ENCODE measurements at regions not wholly inside any gene's neighbourhood (a gene's known extent, or its start where the extent isn't known, plus 50 kb on each side); places are given as distances from the start of the nearest gene placed in this dataset.

DNA sequence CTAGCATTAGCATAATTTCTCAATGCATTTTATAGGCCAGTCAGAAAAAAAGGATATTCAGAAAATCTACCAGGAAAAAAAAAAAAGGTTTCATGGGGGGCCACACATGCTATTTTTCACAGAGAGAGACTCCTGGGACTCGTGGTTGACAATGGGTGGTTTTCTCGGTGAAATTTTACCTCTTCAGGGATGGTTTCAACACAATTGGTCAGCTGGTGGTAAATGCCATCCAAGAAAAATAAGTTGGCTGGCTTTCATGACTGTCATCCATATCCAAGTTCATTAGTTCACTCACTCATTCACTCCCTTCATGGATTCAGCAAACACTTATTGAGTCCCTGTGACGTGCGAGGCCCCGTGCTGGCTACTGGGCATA, 217.3 kb downstream of the SHQ1 start:
- Mint-ChIP-seq H3K27ac (peak overlapping the region in 1 of 7 donors; percentile 18), H3K36me3 (no peaks in the 10 kb centered on the region), H3K4me1 (peaks cover 45% of the 10 kb centered on the region), H3K9me3 (peaks cover 0 to 2% (median 0%) of the 10 kb centered on the region in 7 donors), H3K4me3 (no peak overlapping the region), H3K27me3 (ENCODE audit: low read depth in 3 of 3) (peaks cover 0 to 4% (median 2%) of the 10 kb centered on the region in 3 donors)
- Histone ChIP-seq H2AFZ (ENCODE audit: insufficient read depth, low read depth, low read length, poor library complexity, severe bottlenecking) (no peak overlapping the region), H3K9ac (ENCODE audit: insufficient read depth, low read length, poor library complexity, severe bottlenecking) (no peak overlapping the region), H3K27ac (ENCODE audit: low read depth in 1 of 2, low read length in 2 of 2) (no peak overlapping the region), H3K4me1 (ENCODE audit: control insufficient read depth in 1 of 2, insufficient read depth in 2 of 2, low read length in 2 of 2) (peaks cover 45 to 51% of the 10 kb centered on the region in 2 donors), H3K4me3 (replicated peaks in 1 of 3; ENCODE audit: low read depth in 2 of 3, low read length in 3 of 3) (no peak overlapping the region), H3K36me3 (replicated peaks in 1 of 2; ENCODE audit: control insufficient read depth in 1 of 2, insufficient read depth in 2 of 2, low read length in 2 of 2) (no peaks in the 10 kb centered on the region), H3K4me2 (replicated peaks; ENCODE audit: extremely low read depth, low read length, poor library complexity, severe bottlenecking) (no peak overlapping the region), H4K20me1 (ENCODE audit: insufficient read depth, low read length) (no peaks in the 10 kb centered on the region), H3K27me3 (ENCODE audit: control insufficient read depth in 2 of 2, insufficient read depth in 2 of 2, low read length in 2 of 2) (no peaks in the 10 kb centered on the region), H3K9me3 (replicated peaks in 1 of 2; ENCODE audit: control insufficient read depth in 1 of 2, insufficient read depth in 1 of 2, low read length in 2 of 2) (no peaks in the 10 kb centered on the region), H3K79me2 (ENCODE audit: insufficient read depth, low read length) (no peaks in the 10 kb centered on the region)
- intact Hi-C loops (cut with micrococcal nuclease), result no loop called here
- TF ChIP-seq, protein P1, sequence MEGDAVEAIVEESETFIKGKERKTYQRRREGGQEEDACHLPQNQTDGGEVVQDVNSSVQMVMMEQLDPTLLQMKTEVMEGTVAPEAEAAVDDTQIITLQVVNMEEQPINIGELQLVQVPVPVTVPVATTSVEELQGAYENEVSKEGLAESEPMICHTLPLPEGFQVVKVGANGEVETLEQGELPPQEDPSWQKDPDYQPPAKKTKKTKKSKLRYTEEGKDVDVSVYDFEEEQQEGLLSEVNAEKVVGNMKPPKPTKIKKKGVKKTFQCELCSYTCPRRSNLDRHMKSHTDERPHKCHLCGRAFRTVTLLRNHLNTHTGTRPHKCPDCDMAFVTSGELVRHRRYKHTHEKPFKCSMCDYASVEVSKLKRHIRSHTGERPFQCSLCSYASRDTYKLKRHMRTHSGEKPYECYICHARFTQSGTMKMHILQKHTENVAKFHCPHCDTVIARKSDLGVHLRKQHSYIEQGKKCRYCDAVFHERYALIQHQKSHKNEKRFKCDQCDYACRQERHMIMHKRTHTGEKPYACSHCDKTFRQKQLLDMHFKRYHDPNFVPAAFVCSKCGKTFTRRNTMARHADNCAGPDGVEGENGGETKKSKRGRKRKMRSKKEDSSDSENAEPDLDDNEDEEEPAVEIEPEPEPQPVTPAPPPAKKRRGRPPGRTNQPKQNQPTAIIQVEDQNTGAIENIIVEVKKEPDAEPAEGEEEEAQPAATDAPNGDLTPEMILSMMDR (IDR thresholded peaks at IDR 0.05), result no peak
- 96% methylated on average over 3 of the region's 5 CpGs for WGBS (ENCODE audit: insufficient coverage)
- no peak for DNase-seq

DNA sequence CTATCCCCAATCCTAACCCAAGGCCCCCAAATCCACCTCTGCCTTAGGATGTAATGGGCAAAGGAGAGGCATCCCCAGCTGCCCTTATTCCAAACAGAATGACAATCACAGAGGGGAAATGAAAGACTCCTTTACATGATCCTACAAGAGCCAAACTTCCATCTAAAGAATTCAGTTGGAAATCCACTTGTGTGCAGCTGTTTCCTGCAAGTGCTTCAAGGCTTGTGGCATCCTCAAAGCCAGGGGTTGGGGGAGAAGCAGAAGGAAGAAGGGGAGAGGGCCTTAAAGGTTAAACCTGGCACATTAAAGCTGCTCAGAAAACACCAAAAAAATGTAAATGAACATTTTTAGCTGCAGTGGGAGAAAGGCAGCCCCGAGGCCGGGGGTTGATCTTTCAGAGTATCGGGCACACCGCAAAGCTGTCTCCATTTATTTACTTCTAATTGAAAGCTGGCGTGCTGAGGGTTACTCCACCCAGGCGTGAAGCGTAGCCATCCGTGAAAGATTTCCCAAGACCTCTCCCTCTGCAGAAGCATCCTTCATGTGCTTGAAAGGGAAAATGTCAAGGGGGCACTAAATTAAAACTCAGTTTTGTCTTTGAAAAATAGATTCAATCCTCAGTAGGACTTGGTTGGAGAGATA, 217.8 kb downstream of the SHQ1 start:
- Histone ChIP-seq H3K79me2 (ENCODE audit: insufficient read depth, low read length) (no peaks in the 10 kb centered on the region), H3K27me3 (ENCODE audit: control insufficient read depth in 2 of 2, insufficient read depth in 2 of 2, low read length in 2 of 2) (no peaks in the 10 kb centered on the region), H2AFZ (ENCODE audit: insufficient read depth, low read depth, low read length, poor library complexity, severe bottlenecking) (no peak overlapping the region), H3K4me3 (replicated peaks in 1 of 3; ENCODE audit: low read depth in 2 of 3, low read length in 3 of 3) (no peak overlapping the region), H3K9ac (ENCODE audit: insufficient read depth, low read length, poor library complexity, severe bottlenecking) (no peak overlapping the region), H4K20me1 (ENCODE audit: insufficient read depth, low read length) (no peaks in the 10 kb centered on the region), H3K9me3 (replicated peaks in 1 of 2; ENCODE audit: control insufficient read depth in 1 of 2, insufficient read depth in 1 of 2, low read length in 2 of 2) (no peaks in the 10 kb centered on the region), H3K27ac (ENCODE audit: low read depth in 1 of 2, low read length in 2 of 2) (peak overlapping the region in 1 of 2 donors; percentile 81), H3K4me2 (replicated peaks; ENCODE audit: extremely low read depth, low read length, poor library complexity, severe bottlenecking) (no peak overlapping the region), H3K36me3 (replicated peaks in 1 of 2; ENCODE audit: control insufficient read depth in 1 of 2, insufficient read depth in 2 of 2, low read length in 2 of 2) (no peaks in the 10 kb centered on the region), H3K4me1 (ENCODE audit: control insufficient read depth in 1 of 2, insufficient read depth in 2 of 2, low read length in 2 of 2) (peaks cover 49 to 56% of the 10 kb centered on the region in 2 donors)
- H3K9me3 Mint-ChIP-seq, result peaks cover 0 to 2% (median 0%) of the 10 kb centered on the region in 7 donors
- no peaks in the 10 kb centered on the region for H3K36me3 Mint-ChIP-seq
- peak overlapping the region in 6 of 7 donors; percentile 78 to 96 (median 92) for H3K27ac Mint-ChIP-seq
- 57% methylated on average over 4 of the region's 8 CpGs for WGBS (ENCODE audit: insufficient coverage)
- DNase-seq, result no peak
- peaks cover 50% of the 10 kb centered on the region for H3K4me1 Mint-ChIP-seq
- no peak overlapping the region for H3K4me3 Mint-ChIP-seq
- peaks cover 0 to 4% (median 2%) of the 10 kb centered on the region in 3 donors for H3K27me3 Mint-ChIP-seq (ENCODE audit: low read depth in 3 of 3)
- intact Hi-C loops (cut with micrococcal nuclease), result no loop called here
- TF ChIP-seq, protein P1 (IDR thresholded peaks at IDR 0.05), result no peak
